K562 (cell line): ENCODE measurements at regions not wholly inside any gene's neighbourhood (a gene's known extent, or its start where the extent isn't known, plus 50 kb on each side); places are given as distances from the start of the nearest gene placed in this dataset.

Experiments
- ATF1 ChIP-seq, 2 experiments: fragments of 450-650 bp in 1 of 2; IDR thresholded peaks; 2 replicates each; pipeline ENCODE4 v1.6.1; 2016; ENCODE audit warnings: missing compliant biosample characterization in 1 of 2, missing genetic modification characterization in 1 of 2
- BDP1 ChIP-seq: IDR thresholded peaks from 3 replicates; pipeline ENCODE4 v1.6.1; 2011; ENCODE audit not compliant: insufficient read length, insufficient read depth
- COPS2 ChIP-seq: fragments of 450-650 bp; conservative IDR thresholded peaks from 2 replicates; pipeline ENCODE4 v1.6.1; 2016; ENCODE audit warnings: mild to moderate bottlenecking, moderate library complexity
- CREB5 ChIP-seq: fragments of 250-450 bp; sonication (Bioruptor Pico); IDR thresholded peaks from 2 replicates; pipeline ENCODE4 v1.5.0; 2020; ENCODE audit warnings: mild to moderate bottlenecking
- HCFC1 ChIP-seq: IDR thresholded peaks from 2 replicates; pipeline ENCODE4 v1.6.1; 2012; ENCODE audit warnings: low read depth, low read length, improper control_type of control experiment
- ILF3 ChIP-seq: fragments of 450-650 bp; IDR thresholded peaks from 2 replicates; pipeline ENCODE4 v1.6.1; 2018; ENCODE audit warnings: antibody characterized with exemption, mild to moderate bottlenecking, moderate library complexity, borderline replicate concordance
- IRF2 ChIP-seq: sonication (generic); formaldehyde crosslinking; IDR thresholded peaks from 2 replicates; pipeline ENCODE4 v1.8.1; 2022; ENCODE audit warnings: mild to moderate bottlenecking, missing genetic modification reagents
- JUNB ChIP-seq: fragments of 450-650 bp; formaldehyde crosslinking; conservative IDR thresholded peaks from 2 replicates; pipeline ENCODE4 v1.4.0; 2020; ENCODE audit warnings: mild to moderate bottlenecking
- MCM5 ChIP-seq: fragments of 450-650 bp; IDR thresholded peaks from 2 replicates; pipeline ENCODE4 v1.6.1; 2016; ENCODE audit warnings: low read depth
- MTA3 ChIP-seq: fragments of 450-650 bp; formaldehyde crosslinking; IDR thresholded peaks from 2 replicates; pipeline ENCODE4 v1.6.1; 2017; ENCODE audit warnings: mild to moderate bottlenecking, borderline replicate concordance
- NCOA6 ChIP-seq: fragments of 450-650 bp; IDR thresholded peaks from 2 replicates; pipeline ENCODE4 v1.6.1; 2017; ENCODE audit warnings: mild to moderate bottlenecking
- NR3C1 ChIP-seq: sonication (generic); formaldehyde crosslinking; IDR thresholded peaks from 2 replicates; pipeline ENCODE4 v1.8.1; 2022; ENCODE audit warnings: missing genetic modification reagents
- NUFIP1 ChIP-seq: fragments of 450-650 bp; IDR thresholded peaks from 2 replicates; pipeline ENCODE4 v1.6.1; 2018; ENCODE audit not compliant: partially characterized antibody
- PTBP1 ChIP-seq: fragments of 200-400 bp; formaldehyde crosslinking; IDR thresholded peaks from 2 replicates; pipeline ENCODE4 v1.6.1; 2017; ENCODE audit warnings: low read depth, low read length
- PYGO2 ChIP-seq: fragments of 450-650 bp; IDR thresholded peaks from 2 replicates; pipeline ENCODE4 v1.6.1; 2016; ENCODE audit warnings: mild to moderate bottlenecking, missing genetic modification characterization, moderate library complexity, missing compliant biosample characterization
- SMAD4 ChIP-seq: fragments of 250-450 bp; sonication (Bioruptor Pico); conservative IDR thresholded peaks from 2 replicates; pipeline ENCODE4 v1.8.0; 2021; ENCODE audit warnings: inconsistent platforms, mild to moderate bottlenecking, moderate library complexity
- ZNF24 ChIP-seq: fragments of 450-650 bp; IDR thresholded peaks from 2 replicates; pipeline ENCODE4 v1.6.1; 2016
- ZNF77 ChIP-seq: fragments of 250-450 bp; sonication (Bioruptor Pico); IDR thresholded peaks from 2 replicates; pipeline ENCODE4 v1.5.0; 2020
- TF ChIP-seq, protein P1 (sequence below): fragments of 250-450 bp; sonication (Bioruptor Pico); IDR thresholded peaks from 2 replicates; pipeline ENCODE4 v1.4.0; 2020
- TF ChIP-seq, protein P2 (sequence below): sonication (generic); formaldehyde crosslinking; IDR thresholded peaks from 2 replicates; pipeline ENCODE4 v1.8.1; 2023; ENCODE audit warnings: mild to moderate bottlenecking, missing genetic modification reagents
- TF ChIP-seq, protein P3 (sequence below): sonication (generic); formaldehyde crosslinking; IDR thresholded peaks from 2 replicates; pipeline ENCODE4 v1.8.0; 2022; ENCODE audit warnings: mild to moderate bottlenecking, missing genetic modification reagents
- TF ChIP-seq, protein P4 (sequence below): sonication (generic); formaldehyde crosslinking; IDR thresholded peaks from 2 replicates; pipeline ENCODE4 v1.8.0; 2022; ENCODE audit warnings: mild to moderate bottlenecking, missing genetic modification reagents

DNA sequence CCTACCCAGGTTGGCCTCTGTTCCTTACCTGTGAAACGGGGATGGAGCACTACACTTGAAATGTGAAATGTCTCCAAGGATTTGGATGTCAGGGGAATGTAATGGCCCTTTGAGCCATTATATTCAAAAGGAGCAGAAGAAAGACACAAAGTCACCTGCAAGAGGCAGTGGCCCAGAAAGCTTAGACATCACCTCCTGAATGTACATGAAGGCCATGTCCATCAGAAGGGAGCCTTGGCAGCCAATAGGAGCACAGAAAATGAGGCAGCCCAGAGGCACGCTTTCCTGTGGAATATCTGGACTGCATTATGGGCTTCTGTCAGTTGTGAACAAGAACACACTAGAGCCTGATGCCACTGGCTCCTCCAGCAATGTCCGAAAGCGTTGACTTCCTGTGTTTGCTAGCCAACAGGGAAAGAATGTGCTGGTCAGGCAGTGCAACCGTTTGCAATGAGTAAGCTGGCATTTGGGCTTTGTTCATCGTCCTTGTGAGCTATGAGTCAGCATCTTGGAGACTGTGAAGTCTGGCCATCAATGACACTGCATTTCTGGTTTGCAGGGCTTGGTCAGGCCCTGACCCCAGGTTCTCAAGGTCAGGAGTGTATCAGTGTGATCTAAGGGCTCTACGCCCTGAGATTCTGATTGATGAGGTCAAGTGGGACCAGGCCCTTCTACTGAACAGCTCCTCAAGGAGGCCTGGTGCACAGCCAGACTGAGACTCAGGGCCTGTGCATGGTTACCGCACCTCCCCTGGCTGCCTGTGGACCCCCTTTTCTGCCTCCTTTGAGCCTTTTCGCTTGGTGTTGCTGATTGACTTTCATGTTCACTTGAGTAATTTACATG is 222.4 kb downstream of the RPS24 start (continued):
- TF ChIP-seq, protein P1, sequence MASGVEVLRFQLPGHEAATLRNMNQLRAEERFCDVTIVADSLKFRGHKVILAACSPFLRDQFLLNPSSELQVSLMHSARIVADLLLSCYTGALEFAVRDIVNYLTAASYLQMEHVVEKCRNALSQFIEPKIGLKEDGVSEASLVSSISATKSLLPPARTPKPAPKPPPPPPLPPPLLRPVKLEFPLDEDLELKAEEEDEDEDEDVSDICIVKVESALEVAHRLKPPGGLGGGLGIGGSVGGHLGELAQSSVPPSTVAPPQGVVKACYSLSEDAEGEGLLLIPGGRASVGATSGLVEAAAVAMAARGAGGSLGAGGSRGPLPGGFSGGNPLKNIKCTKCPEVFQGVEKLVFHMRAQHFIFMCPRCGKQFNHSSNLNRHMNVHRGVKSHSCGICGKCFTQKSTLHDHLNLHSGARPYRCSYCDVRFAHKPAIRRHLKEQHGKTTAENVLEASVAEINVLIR (CRISPR knock-in tag) = 0 out of 2 replicates have a peak, but pooled peaks have one; percentile 46
- TF ChIP-seq MTA3 (peak; percentile 75), HCFC1 (no peak), PTBP1 (no peak), ZNF24 (no peak; the same call in 1 of the 2 replicates), BDP1 (no peak), MCM5 (no peak), PYGO2 (tag) (no peak; the same call in 1 of the 2 replicates), NCOA6 (no peak), COPS2 (no peak), ZNF77 (no peak), IRF2 (CRISPR knock-in tag) (no peak), NR3C1 (CRISPR knock-in tag) (no peak), JUNB (peak; percentile 74), CREB5 (CRISPR knock-in tag) (0 out of 2 replicates have a peak, but pooled peaks have one; percentile 52), ATF1 (CRISPR knock-in tag; IDR thresholded peaks at IDR 0.05) (no peak), ATF1 (tag; IDR thresholded peaks at IDR 0.05) (peak; percentile 68), NUFIP1 (no peak), SMAD4 (CRISPR knock-in tag) (peak; percentile 97), ILF3 (no peak)
- TF ChIP-seq, protein P2, sequence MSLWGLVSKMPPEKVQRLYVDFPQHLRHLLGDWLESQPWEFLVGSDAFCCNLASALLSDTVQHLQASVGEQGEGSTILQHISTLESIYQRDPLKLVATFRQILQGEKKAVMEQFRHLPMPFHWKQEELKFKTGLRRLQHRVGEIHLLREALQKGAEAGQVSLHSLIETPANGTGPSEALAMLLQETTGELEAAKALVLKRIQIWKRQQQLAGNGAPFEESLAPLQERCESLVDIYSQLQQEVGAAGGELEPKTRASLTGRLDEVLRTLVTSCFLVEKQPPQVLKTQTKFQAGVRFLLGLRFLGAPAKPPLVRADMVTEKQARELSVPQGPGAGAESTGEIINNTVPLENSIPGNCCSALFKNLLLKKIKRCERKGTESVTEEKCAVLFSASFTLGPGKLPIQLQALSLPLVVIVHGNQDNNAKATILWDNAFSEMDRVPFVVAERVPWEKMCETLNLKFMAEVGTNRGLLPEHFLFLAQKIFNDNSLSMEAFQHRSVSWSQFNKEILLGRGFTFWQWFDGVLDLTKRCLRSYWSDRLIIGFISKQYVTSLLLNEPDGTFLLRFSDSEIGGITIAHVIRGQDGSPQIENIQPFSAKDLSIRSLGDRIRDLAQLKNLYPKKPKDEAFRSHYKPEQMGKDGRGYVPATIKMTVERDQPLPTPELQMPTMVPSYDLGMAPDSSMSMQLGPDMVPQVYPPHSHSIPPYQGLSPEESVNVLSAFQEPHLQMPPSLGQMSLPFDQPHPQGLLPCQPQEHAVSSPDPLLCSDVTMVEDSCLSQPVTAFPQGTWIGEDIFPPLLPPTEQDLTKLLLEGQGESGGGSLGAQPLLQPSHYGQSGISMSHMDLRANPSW (CRISPR knock-in tag) = no peak
- TF ChIP-seq, protein P3, sequence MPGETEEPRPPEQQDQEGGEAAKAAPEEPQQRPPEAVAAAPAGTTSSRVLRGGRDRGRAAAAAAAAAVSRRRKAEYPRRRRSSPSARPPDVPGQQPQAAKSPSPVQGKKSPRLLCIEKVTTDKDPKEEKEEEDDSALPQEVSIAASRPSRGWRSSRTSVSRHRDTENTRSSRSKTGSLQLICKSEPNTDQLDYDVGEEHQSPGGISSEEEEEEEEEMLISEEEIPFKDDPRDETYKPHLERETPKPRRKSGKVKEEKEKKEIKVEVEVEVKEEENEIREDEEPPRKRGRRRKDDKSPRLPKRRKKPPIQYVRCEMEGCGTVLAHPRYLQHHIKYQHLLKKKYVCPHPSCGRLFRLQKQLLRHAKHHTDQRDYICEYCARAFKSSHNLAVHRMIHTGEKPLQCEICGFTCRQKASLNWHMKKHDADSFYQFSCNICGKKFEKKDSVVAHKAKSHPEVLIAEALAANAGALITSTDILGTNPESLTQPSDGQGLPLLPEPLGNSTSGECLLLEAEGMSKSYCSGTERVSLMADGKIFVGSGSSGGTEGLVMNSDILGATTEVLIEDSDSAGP (CRISPR knock-in tag) = no peak
- TF ChIP-seq, protein P4, sequence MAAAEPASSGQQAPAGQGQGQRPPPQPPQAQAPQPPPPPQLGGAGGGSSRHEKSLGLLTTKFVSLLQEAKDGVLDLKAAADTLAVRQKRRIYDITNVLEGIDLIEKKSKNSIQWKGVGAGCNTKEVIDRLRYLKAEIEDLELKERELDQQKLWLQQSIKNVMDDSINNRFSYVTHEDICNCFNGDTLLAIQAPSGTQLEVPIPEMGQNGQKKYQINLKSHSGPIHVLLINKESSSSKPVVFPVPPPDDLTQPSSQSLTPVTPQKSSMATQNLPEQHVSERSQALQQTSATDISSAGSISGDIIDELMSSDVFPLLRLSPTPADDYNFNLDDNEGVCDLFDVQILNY (CRISPR knock-in tag) = no peak
